NCI-H1436 (cell line): ENCODE measurements at regions not wholly inside any gene's neighbourhood (a gene's known extent, or its start where the extent isn't known, plus 50 kb on each side); places are given as distances from the start of the nearest gene placed in this dataset.

Experiments used
- DNase-seq: peaks from one replicate; lab custom pipeline; 2025; lab: John Stamatoyannopoulos, UW

DNA sequence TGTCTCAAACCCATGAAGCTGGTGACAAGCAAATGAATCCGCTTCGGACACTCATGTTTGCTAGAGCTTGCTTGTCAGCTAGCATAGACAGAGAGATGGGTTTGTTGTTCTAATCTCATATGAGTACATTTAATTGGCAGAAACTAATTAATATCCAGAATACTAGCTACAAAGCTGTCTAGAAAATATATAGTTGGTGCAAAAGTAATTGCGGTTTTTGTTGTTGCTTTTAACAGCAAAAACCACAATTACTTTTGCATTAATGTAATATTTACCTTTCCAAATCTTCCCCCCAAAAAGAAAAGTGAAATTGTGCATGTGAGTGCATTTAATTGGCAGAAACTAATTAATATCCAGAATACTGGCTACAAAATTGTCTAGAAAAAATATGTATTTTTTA, 1115.2 kb downstream of the TDRD15 start:
- no peak for DNase-seq

DNA sequence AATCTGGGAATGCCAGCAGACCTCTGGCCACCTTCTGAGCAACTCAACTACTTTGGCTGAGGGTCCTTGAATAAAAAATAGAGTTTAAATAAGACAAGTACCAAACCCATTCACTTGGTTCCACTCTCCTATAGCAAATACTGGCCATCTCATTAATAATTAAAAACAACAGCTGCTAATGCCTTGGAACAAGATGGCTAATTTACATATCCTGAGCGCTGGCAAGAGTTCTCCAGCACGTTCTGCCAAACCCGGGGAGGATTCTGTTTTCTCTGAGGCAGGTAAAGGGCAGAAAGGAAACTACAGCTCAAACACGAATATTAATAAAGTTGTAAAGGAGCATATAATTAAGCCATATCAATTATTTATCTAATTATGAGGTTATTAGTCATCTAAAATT, 1123.7 kb downstream of the TDRD15 start:
- no peak for DNase-seq

DNA sequence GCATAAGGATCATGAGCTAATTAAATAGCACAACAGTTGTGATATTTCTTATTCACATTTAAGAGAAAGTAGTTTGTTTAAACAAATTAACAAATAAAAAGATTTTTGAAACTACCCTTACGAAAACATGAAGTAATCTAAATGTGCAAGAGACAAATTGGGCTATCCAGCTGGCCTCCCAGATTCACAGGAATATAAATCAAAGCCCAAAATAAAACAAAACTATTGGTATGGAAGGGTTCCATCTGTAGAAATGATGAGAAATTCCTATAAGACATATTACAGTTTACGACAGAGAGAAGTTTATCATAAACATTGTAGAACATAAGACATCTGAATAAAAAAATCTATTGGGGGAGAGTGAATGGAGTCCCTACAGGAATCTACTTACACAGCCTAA, 1125.1 kb downstream of the TDRD15 start:
- DNase-seq = no peak

DNA sequence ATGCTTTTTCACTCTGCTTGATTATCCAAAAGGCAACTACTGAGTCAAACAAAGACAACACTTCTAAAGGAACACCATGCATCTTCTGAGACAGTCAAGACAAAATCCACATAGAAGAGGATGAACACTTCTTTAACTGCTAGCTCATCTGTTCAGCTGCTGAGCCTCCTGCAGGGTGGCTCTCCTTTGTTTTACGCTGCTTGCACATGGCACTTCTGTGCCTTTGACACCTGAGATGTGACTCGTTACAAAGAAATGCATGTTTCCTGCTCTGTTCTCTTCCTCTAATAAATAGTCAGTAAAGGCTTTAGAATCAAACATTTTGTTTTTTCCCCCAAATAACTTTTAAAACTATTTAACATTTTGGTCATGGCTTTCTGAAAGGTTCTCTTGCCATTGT, 1129.4 kb downstream of the TDRD15 start:
- DNase-seq = no peak

DNA sequence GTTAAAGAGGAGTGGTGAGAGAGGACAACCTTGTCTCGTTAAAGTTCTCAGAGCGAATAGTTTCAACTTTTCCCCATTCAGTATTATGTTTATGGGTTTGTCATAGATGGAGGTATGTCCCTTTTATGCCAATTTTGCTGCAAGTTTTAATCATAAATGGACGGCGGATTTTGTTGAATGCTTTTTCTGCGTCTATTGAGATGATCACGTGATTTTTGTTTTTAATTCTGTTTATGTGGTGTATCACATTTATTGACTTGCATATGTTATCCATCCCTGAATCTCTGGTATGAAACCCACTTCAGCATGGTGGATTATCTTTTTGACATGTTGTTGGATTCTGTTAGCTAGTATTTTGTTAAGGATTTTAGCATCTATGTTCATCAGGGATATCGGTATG, 1123.8 kb upstream of the KLHL29 start:
- no peak for DNase-seq

DNA sequence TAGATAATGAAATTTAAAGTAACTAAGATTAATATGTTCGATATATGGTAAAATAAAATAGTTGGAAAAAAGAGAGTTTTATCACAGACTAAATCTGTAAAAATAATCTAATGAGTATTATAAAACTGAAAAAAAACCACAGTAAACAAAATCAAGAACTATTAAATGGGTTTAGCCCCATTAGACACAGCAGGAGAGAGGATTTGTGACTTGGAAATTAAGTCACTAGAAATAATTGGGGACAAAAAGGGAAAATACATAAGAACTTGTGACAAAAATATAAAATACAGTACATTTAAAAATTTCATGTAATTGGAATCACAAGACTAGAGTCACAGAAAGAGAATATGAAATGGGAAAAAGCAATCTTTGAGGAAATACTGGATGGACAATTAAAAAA, 1114.6 kb upstream of the KLHL29 start:
- no peak for DNase-seq

DNA sequence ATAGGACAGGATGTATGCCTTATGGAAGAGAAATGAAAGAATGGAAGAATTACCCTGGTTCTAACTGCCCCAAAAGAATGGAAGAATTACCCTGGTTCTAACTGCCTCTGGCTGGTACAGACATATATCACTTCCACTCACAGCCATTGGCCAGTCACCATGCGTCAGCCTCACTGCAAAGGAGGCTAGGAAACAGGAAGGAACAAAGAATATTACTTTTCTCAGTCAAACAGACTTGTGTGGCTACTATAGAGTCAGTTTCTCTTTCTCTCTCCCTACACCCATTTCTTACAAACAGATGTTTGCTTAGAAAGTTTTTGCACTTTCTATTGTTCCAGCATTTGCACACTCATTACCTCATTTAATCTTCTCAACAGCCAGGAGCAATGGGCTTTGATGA, 1111.1 kb upstream of the KLHL29 start:
- DNase-seq = no peak

DNA sequence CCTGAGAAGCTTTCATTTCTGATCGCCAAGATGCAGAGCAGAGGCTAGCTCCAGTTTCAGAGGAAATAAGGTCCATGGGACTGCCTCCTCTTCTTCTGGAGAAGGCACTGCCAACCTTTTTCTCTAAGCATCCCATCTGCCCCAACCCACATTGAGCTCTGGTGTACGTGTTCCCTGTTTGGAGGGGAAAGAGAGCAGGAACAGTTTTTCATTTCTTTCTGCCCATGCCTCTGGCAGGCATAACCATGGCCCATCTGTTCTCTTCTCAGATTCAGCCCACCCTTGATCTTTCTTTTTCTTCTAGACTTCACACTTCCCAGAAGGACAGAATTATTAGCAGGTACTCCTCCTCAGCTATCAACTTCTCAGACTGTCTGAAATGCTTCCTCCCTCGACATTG, 1110.3 kb upstream of the KLHL29 start:
- no peak for DNase-seq

DNA sequence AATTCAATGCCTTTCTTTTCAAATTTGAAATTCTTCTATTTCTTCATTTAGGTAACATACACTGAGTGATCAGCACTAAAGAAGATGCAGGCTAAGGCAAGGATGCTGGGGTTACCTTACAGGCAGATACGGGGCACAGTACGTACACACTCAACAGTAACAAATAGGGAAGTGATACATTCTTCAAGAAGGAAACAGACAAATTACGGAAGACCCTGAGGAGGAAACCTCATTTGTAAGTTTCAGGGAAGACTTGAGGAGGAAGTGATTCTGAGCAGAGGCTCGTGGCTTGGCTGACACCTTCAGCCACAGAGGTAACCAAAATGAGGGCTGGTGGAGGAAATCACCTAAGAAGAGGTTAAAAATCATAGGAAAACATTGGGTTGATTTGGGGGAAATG, 1108.3 kb upstream of the KLHL29 start:
- DNase-seq = no peak

DNA sequence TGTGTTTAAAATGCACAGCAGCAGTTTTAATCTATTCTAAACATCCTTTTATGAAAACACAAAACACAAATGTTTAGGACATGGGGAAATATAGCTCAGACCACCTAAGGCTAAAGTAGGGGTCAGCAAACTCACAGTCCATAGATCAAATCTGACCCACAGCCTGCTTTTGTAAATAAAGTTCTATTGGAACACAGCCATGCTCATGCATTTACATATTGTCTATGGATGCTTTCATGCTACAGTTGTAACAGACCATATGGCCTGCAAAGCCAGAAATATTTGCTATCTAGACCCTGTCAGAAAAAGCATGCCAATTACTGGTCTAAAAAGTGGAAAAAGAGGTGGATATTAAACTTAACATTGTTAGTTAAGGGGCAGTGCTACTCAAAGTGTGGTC, 1105.4 kb upstream of the KLHL29 start:
- no peak for DNase-seq

DNA sequence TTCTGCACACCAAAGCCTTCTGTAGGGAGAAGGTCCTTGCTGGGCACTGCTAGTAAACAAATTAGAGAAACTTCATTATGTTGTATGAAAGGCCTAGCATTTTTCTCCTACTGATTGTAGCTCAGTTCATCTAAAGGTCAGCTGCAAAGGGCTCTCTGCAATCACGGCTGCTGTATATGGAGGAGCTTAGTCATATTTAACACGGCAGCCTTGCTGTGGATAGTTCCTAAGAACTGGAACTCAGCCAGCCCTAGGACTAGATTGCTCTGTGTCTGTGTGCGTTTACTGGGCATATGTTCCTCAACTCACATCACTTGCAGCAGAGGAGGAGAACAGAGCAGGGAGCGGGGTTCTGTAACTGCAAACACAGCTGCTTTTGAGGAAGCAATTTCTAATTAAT, 1103.9 kb upstream of the KLHL29 start:
- no peak for DNase-seq

DNA sequence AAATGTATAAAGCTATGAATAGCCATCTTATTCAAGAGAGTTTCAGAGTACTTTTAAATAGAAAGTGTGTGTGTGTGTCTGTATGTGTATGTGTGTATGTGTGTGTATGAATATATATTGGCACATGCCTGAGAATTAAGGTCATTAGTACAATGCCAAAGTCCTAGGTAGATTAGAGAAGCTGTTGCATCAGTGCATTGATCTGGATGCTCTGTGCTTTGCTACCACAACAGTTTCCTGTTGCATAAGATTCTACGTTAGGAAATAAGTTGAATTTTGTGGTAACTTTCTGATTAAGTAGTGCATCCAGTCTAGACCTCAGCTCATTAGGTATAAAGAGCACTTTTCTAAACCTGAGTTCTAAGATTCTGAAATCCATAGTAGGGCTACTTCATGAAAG, 1102.8 kb upstream of the KLHL29 start:
- no peak for DNase-seq

DNA sequence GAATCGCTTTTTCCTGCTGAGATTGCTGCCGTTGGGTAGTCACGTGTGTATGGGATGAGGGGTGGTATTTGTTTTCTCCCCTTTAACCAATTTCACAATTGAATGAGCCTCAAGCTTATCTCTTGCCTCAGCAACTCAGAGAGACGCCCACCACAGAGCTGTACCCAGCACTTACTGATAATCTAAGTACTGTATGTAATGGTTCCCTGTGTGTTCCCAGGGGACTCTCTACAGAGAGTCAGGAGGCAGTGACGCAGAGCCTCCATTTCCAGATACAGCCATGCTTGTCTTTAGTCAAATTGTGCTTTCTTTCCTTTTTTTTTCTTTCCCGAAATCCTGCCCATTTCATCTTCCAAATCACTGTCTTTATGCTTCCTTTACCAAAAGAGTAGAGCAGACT, 1102.1 kb upstream of the KLHL29 start:
- DNase-seq = no peak

DNA sequence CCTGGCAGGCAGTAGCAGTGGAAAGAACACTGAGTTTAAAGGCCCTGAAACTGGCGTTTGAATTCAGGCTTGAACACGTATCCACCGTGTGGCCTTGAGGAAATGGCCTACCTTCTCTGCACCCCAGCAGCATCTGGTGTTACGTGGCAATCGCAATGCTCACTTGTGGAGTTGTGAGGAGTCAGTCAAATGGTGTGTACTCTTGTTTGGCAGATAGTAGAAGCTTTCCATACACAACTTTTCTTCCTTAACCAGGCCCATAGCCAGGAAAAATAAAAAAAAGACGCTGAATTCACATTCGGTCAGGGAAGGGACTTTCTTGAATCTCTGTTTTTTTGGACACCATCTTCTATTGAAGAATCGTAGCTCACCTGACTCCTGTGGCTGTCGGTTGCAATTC, 1101.5 kb upstream of the KLHL29 start:
- DNase-seq = no peak

DNA sequence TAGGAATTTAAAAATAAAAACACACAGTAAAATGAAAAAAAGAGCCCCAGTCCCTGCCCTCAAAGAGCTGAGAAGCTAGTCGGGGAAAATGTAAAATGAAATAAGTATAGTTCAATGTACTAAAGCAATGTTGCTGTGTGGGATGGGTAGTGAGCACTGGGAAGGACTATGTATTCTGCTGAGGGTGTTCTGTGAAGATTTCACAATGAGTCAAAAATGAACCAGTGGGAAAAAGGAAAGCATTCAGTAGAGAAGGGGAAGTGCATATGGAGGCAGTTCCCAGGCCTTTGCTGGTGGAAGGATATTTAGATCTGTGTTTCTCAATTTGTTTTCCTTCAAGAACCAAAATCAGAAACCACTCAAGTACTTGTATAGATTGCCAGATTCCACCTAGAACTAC, 1094.7 kb upstream of the KLHL29 start:
- DNase-seq = no peak

DNA sequence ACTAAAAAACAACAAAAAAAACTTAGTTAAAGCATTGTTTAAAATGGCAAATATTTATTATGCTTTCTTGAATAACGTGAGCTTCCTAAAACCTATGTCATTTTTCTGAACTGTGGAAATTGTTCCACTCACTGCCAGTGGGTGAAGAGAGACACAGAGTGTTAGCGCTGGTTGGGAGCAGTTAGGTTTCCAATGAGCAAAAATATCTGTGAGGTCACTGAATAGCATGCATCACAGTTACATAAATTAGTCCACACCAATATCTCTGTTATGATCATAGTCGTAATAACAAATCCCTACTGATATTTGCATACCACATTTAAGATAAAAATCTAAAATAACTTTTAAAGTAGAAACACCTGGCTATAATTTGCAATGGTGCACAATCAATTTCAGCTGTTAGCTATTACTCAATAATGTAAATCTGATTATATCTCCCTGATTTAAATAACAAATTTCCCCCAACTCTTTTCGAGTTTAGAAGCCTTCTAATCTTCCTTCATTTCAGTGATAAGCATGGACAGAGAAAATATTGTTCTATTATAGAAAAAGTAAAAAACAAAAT, 1094.0 kb upstream of the KLHL29 start:
- no peak for DNase-seq

DNA sequence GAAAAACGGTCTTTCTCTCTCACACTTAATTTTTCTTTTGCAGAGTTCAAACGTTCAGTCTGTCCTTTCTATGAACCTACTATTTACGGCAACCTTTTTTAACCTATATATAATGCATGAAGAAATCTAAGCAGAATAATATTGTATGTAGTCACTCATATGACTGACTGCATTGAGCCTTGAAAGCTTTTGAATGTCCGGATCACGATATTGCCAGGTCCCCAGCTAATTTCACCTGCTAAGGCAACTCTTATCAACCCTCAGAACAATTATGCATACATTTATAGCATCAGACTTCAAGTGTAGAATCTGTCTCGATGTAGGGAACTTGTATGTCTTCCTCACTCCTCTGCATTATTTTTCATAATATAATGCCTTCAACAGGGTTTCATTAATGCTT, 1083.8 kb upstream of the KLHL29 start:
- DNase-seq = no peak

DNA sequence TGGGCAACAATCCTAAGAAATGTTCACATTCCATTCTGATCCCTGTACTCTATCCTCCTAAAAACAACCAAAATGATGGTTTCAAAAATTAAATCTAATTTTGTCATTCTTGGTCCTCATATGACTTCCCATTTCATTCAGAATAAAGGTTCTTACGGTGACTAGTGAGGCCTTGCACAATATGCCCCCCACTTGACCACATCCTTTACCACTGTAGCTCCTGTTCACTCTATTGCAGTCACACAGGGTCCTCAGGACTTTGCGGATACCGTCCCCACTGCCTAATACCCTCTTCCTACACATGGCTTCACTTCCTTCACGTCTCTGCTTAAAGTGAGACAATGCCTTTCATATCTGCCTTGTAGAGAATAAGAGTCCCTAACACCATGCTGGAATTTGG, 1058.7 kb upstream of the KLHL29 start:
- no peak for DNase-seq

DNA sequence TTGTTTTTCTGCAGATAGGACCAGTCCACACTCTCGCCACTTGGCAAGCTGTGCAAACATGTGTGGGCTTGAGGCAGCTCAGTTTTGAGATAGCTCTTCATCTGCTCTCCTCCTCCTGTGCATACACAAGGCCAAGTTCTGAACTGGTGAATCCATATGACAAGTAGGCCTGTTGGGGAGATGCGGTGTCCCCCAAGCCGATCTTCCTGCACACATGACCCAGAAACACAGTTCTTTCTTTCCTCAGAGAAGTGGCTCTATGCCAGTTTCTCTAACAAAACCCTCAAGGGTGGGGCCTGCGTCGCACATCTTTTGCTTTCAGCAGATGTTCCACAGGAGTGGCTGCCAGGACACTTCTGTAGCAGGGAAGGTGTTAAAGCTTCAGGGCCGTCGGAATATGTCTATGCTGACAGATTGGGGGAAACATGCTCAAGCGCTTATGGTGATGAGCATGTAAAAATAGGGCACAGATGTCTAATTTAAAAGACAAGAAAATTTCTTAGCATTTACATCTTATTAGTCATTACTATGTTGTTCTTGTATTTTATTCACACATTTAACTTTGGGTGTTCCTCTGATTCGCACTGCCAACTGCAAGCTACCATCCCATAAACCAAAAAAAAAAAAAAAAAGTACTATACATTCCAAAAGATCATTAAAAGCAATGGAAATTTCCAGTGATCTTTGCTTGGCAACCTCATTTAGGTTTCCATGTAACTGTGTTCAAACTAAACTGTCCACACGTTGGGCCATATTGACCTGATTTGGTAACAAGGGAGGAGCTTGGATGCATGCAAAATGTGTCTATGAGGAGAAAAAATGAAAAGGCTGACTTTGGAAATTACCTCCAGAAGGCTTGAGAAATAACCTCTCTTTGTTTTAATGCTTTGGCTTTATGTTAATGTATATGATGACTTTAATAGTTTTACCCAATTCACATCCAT, 1055.5 kb upstream of the KLHL29 start:
- no peak for DNase-seq

DNA sequence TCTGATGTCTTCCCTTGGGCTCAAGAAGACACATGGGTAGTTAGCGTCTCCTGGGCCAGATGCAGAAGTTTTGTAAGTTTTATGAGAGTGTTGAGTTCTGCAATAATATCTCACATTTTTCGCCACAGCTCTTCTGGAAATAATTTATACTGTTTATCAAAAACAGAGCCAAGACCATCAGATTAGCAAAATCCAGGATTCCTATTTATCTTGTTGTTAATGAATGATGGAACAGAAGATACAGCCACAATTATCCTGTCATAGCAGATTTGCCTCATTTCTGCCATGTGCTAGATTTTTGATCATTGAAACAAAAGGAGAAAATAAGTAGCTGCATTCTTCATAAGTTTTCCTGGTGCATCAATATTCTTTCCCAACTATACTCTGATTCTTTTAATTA, 1048.6 kb upstream of the KLHL29 start:
- DNase-seq = no peak

DNA sequence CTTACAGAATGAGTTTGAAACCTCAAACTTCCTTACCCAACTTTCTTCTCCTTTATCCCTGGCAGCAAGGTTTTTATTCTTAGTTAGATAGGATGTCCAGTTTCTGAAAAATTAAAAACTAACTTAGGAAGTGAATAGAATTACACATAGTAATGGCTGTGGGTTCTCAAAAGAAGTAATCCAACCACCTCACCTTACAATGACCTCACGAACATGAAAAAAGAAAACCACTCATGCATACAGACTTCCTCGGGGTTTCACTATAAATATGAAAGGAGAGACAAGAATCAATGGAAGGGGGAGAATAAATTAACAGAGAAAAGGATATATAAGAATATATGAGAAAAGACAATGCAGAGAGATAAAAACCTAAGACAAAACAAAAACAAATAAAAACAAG, 1044.3 kb upstream of the KLHL29 start:
- DNase-seq = no peak

DNA sequence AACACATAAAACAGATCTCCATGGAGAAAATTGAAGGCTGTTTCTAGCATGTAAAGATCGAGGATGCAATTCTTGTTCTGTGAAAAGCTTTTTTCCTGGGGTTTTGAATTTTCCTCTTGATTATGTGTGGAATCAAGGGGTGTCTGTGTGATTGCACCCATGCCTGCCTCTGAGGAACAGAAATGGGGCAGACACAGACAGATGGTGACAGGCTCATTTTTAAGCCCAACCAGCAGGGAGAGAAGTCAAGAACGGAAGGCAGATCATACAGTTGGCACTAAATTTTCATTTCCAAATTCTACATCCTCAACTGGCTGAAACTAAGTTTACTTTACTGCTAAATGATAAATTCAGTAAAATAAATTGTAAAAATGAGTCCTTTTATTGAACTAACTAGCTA, 1037.7 kb upstream of the KLHL29 start:
- DNase-seq = no peak

DNA sequence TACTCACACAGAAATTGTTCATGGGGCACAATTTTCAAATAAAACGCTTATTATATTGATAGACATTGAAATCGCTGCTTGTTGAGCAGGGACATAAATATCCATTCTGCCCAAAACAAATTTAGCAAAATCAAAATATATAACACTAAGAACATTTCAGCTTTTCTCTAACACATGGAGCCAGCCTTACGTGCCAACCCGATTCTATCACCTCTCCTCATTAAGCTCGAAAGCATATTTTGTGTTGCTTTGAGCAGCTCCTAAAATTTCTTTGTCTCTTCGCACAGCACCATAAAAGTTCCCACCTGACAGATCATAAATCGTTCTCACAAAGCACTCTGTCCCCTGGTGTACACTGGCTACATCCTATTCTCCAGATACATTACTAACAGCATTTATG, 1034.4 kb upstream of the KLHL29 start:
- no peak for DNase-seq
